Stromal cell of bone marrow (primary cell): ENCODE measurements at regions not wholly inside any gene's neighbourhood (a gene's known extent, or its start where the extent isn't known, plus 50 kb on each side); places are given as distances from the start of the nearest gene placed in this dataset.
"Not testable (repeated sequence)": the region's sequence is repeated elsewhere in the genome, so short reads cannot be mapped to it uniquely, and the experiment has no call there.

Experiments
- DNase-seq: peaks from one replicate; pipeline ENCODE4 v3.0.0-alpha.2; 2012; ENCODE audit warnings: low read depth

GRCh38 chr2:67195327-67195726 is 201.8 kb upstream of the ETAA1 start:
- not testable (repeated sequence) for DNase-seq

- no peak for DNase-seq
Observed at GRCh38 chr2:67201521-67201920, 195.6 kb upstream of the ETAA1 start.

- DNase-seq = no peak
Observed at GRCh38 chr2:67204349-67204748, 192.8 kb upstream of the ETAA1 start.

GRCh38 chr2:67208887-67209500 is 188.1 kb upstream of the ETAA1 start:
- no peak for DNase-seq

- DNase-seq = no peak
Observed at GRCh38 chr2:67210430-67210829, 186.7 kb upstream of the ETAA1 start.

- DNase-seq = no peak
Observed at GRCh38 chr2:67212203-67212602, 184.9 kb upstream of the ETAA1 start.

GRCh38 chr2:67213270-67213670 is 183.9 kb upstream of the ETAA1 start:
- no peak for DNase-seq

GRCh38 chr2:67213677-67214402 is 183.3 kb upstream of the ETAA1 start:
- DNase-seq = no peak

- no peak for DNase-seq
Observed at GRCh38 chr2:67214585-67215185, 182.4 kb upstream of the ETAA1 start.

GRCh38 chr2:67215214-67216055 is 181.7 kb upstream of the ETAA1 start:
- peak; percentile 9 for DNase-seq

- no peak for DNase-seq
Observed at GRCh38 chr2:67216103-67216502, 181.0 kb upstream of the ETAA1 start.

GRCh38 chr2:67216881-67217280 is 180.3 kb upstream of the ETAA1 start:
- DNase-seq = no peak

GRCh38 chr2:67217398-67217797 is 179.7 kb upstream of the ETAA1 start:
- no peak for DNase-seq

GRCh38 chr2:67218056-67218455 is 179.1 kb upstream of the ETAA1 start:
- no peak for DNase-seq

- no peak for DNase-seq
Observed at GRCh38 chr2:67219651-67220050, 177.5 kb upstream of the ETAA1 start.

GRCh38 chr2:67221266-67221665 is 175.9 kb upstream of the ETAA1 start:
- DNase-seq = no peak

GRCh38 chr2:67225287-67225973 is 171.7 kb upstream of the ETAA1 start:
- DNase-seq = no peak

GRCh38 chr2:67229706-67230105 is 167.4 kb upstream of the ETAA1 start:
- no peak for DNase-seq

- DNase-seq = no peak
Observed at GRCh38 chr2:67232936-67233335, 164.2 kb upstream of the ETAA1 start.

- peak; percentile 36 for DNase-seq
Observed at GRCh38 chr2:67234440-67234839, 162.7 kb upstream of the ETAA1 start.

- DNase-seq = no peak
Observed at GRCh38 chr2:67237288-67237687, 159.8 kb upstream of the ETAA1 start.

GRCh38 chr2:67240507-67240906 is 156.6 kb upstream of the ETAA1 start:
- DNase-seq = no peak
